Panc1 (cell line): ENCODE measurements at regions not wholly inside any gene's neighbourhood (a gene's known extent, or its start where the extent isn't known, plus 50 kb on each side); places are given as distances from the start of the nearest gene placed in this dataset.
"Not testable (repeated sequence)": the region's sequence is repeated elsewhere in the genome, so short reads cannot be mapped to it uniquely, and the experiment has no call there.

Experiments used
- ATAC-seq: fragments of 200-7000 bp; cut with Tn5 transposase; 2 replicates; pipeline ENCODE4 v1.9.1; 2020; ENCODE audit warnings: mild to moderate bottlenecking, moderate library complexity
- BruUV-seq: library from RNA; stranded (reverse); fragments of 400-500 nt; replicated peaks from 2 replicates; lab custom pipeline; 2021; lab: Mats Ljungman, UMichigan
- CTCF ChIA-PET: fragments of 300-600 bp; sonication (Branson Sonifier 250); formaldehyde crosslinking; loops from one replicate; lab custom pipeline; 2022; ENCODE audit warnings: antibody characterized with exemption; lab: Charles Lee
- POLR2A ChIA-PET: fragments of 300-600 bp; sonication (Branson Sonifier 250); formaldehyde crosslinking; loops from one replicate; lab custom pipeline; 2022; ENCODE audit warnings: antibody characterized with exemption; lab: Charles Lee
- DNase-seq: peaks from one replicate; pipeline ENCODE4 v3.0.0-alpha.2; 2010; ENCODE audit warnings: low read depth, low spot score
- H3K27ac ChIP-seq: 2 replicates; pipeline ENCODE4 v1.5.1; 2011; ENCODE audit warnings: mild to moderate bottlenecking, low read length, inconsistent platforms
- H3K27me3 ChIP-seq: fragments of 200-500 bp; sonication (Bioruptor generic); 2 replicates; pipeline ENCODE4 v1.6.0; 2014; ENCODE audit warnings: low read length, inconsistent platforms; ENCODE audit not compliant: control insufficient read depth, insufficient read depth
- H3K36me3 ChIP-seq: fragments of 200-500 bp; sonication (Bioruptor generic); 2 replicates; pipeline ENCODE4 v1.5.1; 2014; ENCODE audit warnings: inconsistent platforms, mild to moderate bottlenecking, low read length, moderate library complexity; ENCODE audit not compliant: control insufficient read depth, insufficient read depth
- H3K4me1 ChIP-seq: 2 replicates; pipeline ENCODE4 v1.5.1; 2011; ENCODE audit warnings: inconsistent platforms, mild to moderate bottlenecking, low read length, moderate library complexity; ENCODE audit not compliant: control insufficient read depth, insufficient read depth
- H3K4me3 ChIP-seq, 2 experiments: 2 replicates each; pipeline ENCODE4 v1.5.1; 2011 to 2012; ENCODE audit warnings: low read depth in 2 of 2, low read length in 2 of 2, mild to moderate bottlenecking in 2 of 2, inconsistent platforms in 1 of 2, moderate library complexity in 1 of 2
- H3K9me3 ChIP-seq: fragments of 200-500 bp; sonication (Bioruptor generic); 2 replicates; pipeline ENCODE4 v1.5.1; 2014; ENCODE audit warnings: low read depth, mild to moderate bottlenecking, inconsistent platforms, low read length, moderate library complexity; ENCODE audit not compliant: control insufficient read depth, insufficient read depth
- POLR2AphosphoS5 ChIP-seq: IDR thresholded peaks from 2 replicates; pipeline ENCODE4 v1.6.1; 2012; ENCODE audit warnings: mild to moderate bottlenecking, low read depth, low read length, moderate library complexity
- SIN3A ChIP-seq: IDR thresholded peaks from 2 replicates; pipeline ENCODE4 v1.6.1; 2012; ENCODE audit warnings: low read depth, mild to moderate bottlenecking, low read length, moderate library complexity, borderline replicate concordance; ENCODE audit not compliant: insufficient read depth
- TCF7L2 ChIP-seq: IDR thresholded peaks from 2 replicates; pipeline ENCODE4 v1.6.1; 2011; ENCODE audit warnings: mild to moderate bottlenecking, low read depth, low read length, inconsistent platforms
- in situ Hi-C: cut with HindIII; loops from 2 replicates; pipeline ENCODE4 v1.10.0; 2016; ENCODE audit warnings: low sequenced_read_pairs, low pct_unique_long_range_greater_than_20kb
- intact Hi-C: fragments of 100-400 bp; cut with micrococcal nuclease; formaldehyde crosslinking; loops from one replicate; pipeline ENCODE4 v1.10.0; 2022; ENCODE audit not compliant: unreplicated experiment
- TF ChIP-seq, protein P1 (sequence below): fragments of 450-650 bp; IDR thresholded peaks from 2 replicates; pipeline ENCODE4 v1.5.1; 2017; ENCODE audit warnings: mild to moderate bottlenecking
- TF ChIP-seq, protein P2 (sequence below), 2 experiments: IDR thresholded peaks; 2 replicates each; pipeline ENCODE4 v1.6.1; 2011 to 2012; ENCODE audit warnings: low read depth in 2 of 2, control low read depth in 1 of 2, low read length in 1 of 2, mild to moderate bottlenecking in 1 of 2, moderate library complexity in 1 of 2; ENCODE audit not compliant: insufficient read depth in 1 of 2

DNA sequence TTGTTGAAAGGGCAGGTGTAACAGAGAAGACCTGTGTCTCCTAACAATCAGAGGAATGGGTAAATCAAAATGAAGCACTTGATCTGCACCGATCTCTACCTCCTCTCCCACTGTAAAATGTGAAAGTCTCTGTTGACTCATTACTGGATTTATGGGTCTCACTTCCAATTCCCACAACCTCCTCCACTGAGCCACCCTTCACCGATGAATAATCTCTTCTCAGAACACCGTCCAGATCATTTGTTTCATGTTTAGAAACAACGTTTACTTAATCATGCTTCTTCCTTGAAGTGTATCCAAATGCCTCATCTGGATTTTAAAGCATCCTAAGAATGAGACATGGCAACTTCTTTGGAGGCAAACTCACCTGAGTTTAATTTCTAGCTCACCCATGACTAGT is 643.6 kb downstream of the ETS1 start:
- ATAC-seq (no peak), DNase-seq (no peak)
- in situ Hi-C loops = no loop called here
- no peaks in the 10 kb centered on the region for H3K27me3 ChIP-seq
- no peak for TF ChIP-seq POLR2AphosphoS5
- TF ChIP-seq SIN3A = no peak
- TF ChIP-seq, protein P1, sequence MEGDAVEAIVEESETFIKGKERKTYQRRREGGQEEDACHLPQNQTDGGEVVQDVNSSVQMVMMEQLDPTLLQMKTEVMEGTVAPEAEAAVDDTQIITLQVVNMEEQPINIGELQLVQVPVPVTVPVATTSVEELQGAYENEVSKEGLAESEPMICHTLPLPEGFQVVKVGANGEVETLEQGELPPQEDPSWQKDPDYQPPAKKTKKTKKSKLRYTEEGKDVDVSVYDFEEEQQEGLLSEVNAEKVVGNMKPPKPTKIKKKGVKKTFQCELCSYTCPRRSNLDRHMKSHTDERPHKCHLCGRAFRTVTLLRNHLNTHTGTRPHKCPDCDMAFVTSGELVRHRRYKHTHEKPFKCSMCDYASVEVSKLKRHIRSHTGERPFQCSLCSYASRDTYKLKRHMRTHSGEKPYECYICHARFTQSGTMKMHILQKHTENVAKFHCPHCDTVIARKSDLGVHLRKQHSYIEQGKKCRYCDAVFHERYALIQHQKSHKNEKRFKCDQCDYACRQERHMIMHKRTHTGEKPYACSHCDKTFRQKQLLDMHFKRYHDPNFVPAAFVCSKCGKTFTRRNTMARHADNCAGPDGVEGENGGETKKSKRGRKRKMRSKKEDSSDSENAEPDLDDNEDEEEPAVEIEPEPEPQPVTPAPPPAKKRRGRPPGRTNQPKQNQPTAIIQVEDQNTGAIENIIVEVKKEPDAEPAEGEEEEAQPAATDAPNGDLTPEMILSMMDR = no peak
- TF ChIP-seq, protein P2, sequence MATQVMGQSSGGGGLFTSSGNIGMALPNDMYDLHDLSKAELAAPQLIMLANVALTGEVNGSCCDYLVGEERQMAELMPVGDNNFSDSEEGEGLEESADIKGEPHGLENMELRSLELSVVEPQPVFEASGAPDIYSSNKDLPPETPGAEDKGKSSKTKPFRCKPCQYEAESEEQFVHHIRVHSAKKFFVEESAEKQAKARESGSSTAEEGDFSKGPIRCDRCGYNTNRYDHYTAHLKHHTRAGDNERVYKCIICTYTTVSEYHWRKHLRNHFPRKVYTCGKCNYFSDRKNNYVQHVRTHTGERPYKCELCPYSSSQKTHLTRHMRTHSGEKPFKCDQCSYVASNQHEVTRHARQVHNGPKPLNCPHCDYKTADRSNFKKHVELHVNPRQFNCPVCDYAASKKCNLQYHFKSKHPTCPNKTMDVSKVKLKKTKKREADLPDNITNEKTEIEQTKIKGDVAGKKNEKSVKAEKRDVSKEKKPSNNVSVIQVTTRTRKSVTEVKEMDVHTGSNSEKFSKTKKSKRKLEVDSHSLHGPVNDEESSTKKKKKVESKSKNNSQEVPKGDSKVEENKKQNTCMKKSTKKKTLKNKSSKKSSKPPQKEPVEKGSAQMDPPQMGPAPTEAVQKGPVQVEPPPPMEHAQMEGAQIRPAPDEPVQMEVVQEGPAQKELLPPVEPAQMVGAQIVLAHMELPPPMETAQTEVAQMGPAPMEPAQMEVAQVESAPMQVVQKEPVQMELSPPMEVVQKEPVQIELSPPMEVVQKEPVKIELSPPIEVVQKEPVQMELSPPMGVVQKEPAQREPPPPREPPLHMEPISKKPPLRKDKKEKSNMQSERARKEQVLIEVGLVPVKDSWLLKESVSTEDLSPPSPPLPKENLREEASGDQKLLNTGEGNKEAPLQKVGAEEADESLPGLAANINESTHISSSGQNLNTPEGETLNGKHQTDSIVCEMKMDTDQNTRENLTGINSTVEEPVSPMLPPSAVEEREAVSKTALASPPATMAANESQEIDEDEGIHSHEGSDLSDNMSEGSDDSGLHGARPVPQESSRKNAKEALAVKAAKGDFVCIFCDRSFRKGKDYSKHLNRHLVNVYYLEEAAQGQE (IDR thresholded peaks at IDR 0.05; ENCODE audit: insufficient read depth in 1 of 2, low read depth in 2 of 2, low read length in 1 of 2) = no peak
- TF ChIP-seq TCF7L2 = no peak
- H3K9me3 ChIP-seq = 0 out of 2 replicates have a peak, but pooled peaks cover 3% of the 10 kb centered on the region
- no peaks in the 10 kb centered on the region for H3K36me3 ChIP-seq
- POLR2A ChIA-PET = no interaction called here
- no peak overlapping the region for H3K27ac ChIP-seq
- BruUV-seq = no TSS peak
- H3K4me1 ChIP-seq = no peaks in the 10 kb centered on the region
- H3K4me3 ChIP-seq = no peak overlapping the region
- CTCF ChIA-PET = no interaction called here
- intact Hi-C loops = no loop called here

DNA sequence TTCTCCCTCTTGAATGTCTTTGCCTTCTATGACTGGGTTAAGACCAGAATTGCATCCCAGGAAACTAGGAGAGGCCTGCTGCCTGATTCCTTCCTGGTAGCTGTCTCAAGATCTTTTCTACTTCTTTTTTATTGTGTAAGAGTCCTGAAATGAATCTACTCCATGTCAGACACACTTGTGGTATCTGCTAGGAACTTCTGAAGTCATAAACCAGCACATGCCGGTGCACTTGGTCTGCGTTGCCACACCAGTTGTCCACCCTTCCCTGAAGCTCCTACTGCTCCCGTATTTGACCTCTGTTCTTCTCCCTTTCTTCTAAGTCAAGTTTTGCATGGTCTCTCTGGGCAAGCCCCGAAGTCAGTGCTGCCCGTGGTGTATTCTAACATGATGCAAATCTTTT is 644.2 kb downstream of the ETS1 start:
- POLR2A ChIA-PET = no interaction called here
- H3K36me3 ChIP-seq = no peaks in the 10 kb centered on the region
- DNase-seq (no peak), ATAC-seq (no peak)
- H3K27ac ChIP-seq = no peak overlapping the region
- H3K9me3 ChIP-seq = 0 out of 2 replicates have a peak, but pooled peaks cover 3% of the 10 kb centered on the region
- TF ChIP-seq SIN3A = no peak
- TF ChIP-seq POLR2AphosphoS5 = no peak
- no peak for TF ChIP-seq TCF7L2
- TF ChIP-seq, protein P2 (IDR thresholded peaks at IDR 0.05; ENCODE audit: insufficient read depth in 1 of 2, low read depth in 2 of 2, low read length in 1 of 2) = no peak
- no TSS peak for BruUV-seq
- intact Hi-C loops = no loop called here
- H3K4me1 ChIP-seq = no peaks in the 10 kb centered on the region
- no peaks in the 10 kb centered on the region for H3K27me3 ChIP-seq
- CTCF ChIA-PET = no interaction called here
- in situ Hi-C loops = no loop called here
- H3K4me3 ChIP-seq = no peak overlapping the region

DNA sequence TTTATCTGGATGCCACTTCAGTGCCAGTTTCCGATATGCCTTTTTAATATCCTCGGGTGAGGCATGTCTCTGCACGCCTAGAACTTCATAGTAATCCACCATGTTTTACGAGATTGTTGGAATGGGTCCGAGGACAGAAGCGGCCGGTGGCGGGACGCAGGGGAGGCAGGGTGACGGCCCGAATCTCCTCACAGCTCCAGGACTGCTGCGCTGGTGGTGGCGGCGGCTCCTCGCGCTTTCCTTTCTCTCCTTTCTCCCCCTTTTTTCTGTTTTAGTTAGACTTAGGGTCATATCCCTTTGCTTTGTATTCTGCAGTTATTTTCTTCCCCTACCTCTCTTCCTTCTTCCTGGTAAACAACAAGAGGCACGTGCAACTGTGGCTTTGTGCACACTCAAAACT is 645.8 kb downstream of the ETS1 start:
- H3K36me3 ChIP-seq, H3K9me3 ChIP-seq, POLR2A ChIA-PET, H3K4me1 ChIP-seq, DNase-seq, BruUV-seq, in situ Hi-C loops, H3K27ac ChIP-seq, ATAC-seq, H3K4me3 ChIP-seq, CTCF ChIA-PET, H3K27me3 ChIP-seq, intact Hi-C loops: not testable (repeated sequence)
